ENCODE measurements at regions not wholly inside any gene's neighbourhood (a gene's known extent, or its start where the extent isn't known, plus 50 kb on each side); places are given as distances from the start of the nearest gene placed in this dataset.

GRCh38 chr2:220182790-220183189, 555.4 kb downstream of the SLC4A3 start:
- in situ Hi-C loops (cut with MboI; ENCODE audit: low pct_ligation_motif_present in 1 of 4, low pct_unique_long_range_greater_than_20kb in 1 of 4, low sequenced_read_pairs in 3 of 4) (no loop called here), intact Hi-C loops (cut with DNase I; ENCODE audit: low total_unique reads) (no loop called here)
- no peak for TF ChIP-seq POLR2A (IDR thresholded peaks at IDR 0.05)
- TF ChIP-seq EP300 (IDR thresholded peaks at IDR 0.05; ENCODE audit: low read depth): no peak
- no peak for TF ChIP-seq CTCF (IDR thresholded peaks at IDR 0.05)
- no peak for TF ChIP-seq POLR2AphosphoS5 (IDR thresholded peaks at IDR 0.05)

GRCh38 chr2:220185766-220186305, 558.4 kb downstream of the SLC4A3 start:
- WGBS, 2 donors (ENCODE audit: low coverage in 1 of 2): 42 to 64% methylated on average over 2 of the region's 2 CpGs
- no peak overlapping the region for H3K4me3 ChIP-seq
- no peaks in the 10 kb centered on the region for H3K27me3 ChIP-seq
- in situ Hi-C loops (cut with MboI; ENCODE audit: low pct_ligation_motif_present in 1 of 4, low pct_unique_long_range_greater_than_20kb in 1 of 4, low sequenced_read_pairs in 3 of 4): no loop called here
- H3K27ac ChIP-seq: no peak overlapping the region
- no peak for TF ChIP-seq EP300 (IDR thresholded peaks at IDR 0.05; ENCODE audit: low read depth)
- TF ChIP-seq POLR2AphosphoS5 (IDR thresholded peaks at IDR 0.05): no peak
- TF ChIP-seq CTCF (IDR thresholded peaks at IDR 0.05): no peak
- no peak for TF ChIP-seq POLR2A (IDR thresholded peaks at IDR 0.05)
- no peaks in the 10 kb centered on the region for H3K36me3 ChIP-seq
- no peak for DNase-seq
- no peaks in the 10 kb centered on the region for H3K4me1 ChIP-seq
- H3K9me3 ChIP-seq: no peaks in the 10 kb centered on the region
- intact Hi-C loops (cut with DNase I; ENCODE audit: low total_unique reads): no loop called here

More at GRCh38 chr2:220182790-220183189, 555.4 kb downstream of the SLC4A3 start:
- WGBS, 2 donors (ENCODE audit: low coverage in 1 of 2): 89 to 100% methylated on average over 1 to 3 of the region's 3 CpGs
- Histone ChIP-seq H3K4me3 (no peak overlapping the region), H3K9me3 (no peaks in the 10 kb centered on the region), H3K27ac (no peak overlapping the region), H3K27me3 (no peaks in the 10 kb centered on the region), H3K4me1 (no peaks in the 10 kb centered on the region), H3K36me3 (no peaks in the 10 kb centered on the region)
- DNase-seq: no peak

- Histone ChIP-seq H3K27me3 (no peaks in the 10 kb centered on the region), H3K4me3 (no peak overlapping the region), H3K27ac (no peak overlapping the region), H3K36me3 (no peaks in the 10 kb centered on the region), H3K4me1 (no peaks in the 10 kb centered on the region), H3K9me3 (no peaks in the 10 kb centered on the region)
- TF ChIP-seq POLR2AphosphoS5 (IDR thresholded peaks at IDR 0.05) (no peak), EP300 (IDR thresholded peaks at IDR 0.05; ENCODE audit: low read depth) (no peak), CTCF (IDR thresholded peaks at IDR 0.05) (no peak), POLR2A (IDR thresholded peaks at IDR 0.05) (no peak)
- intact Hi-C loops (cut with DNase I; ENCODE audit: low total_unique reads): no loop called here
- no peak for DNase-seq
- in situ Hi-C loops (cut with MboI; ENCODE audit: low pct_ligation_motif_present in 1 of 4, low pct_unique_long_range_greater_than_20kb in 1 of 4, low sequenced_read_pairs in 3 of 4): no loop called here
- 39 to 61% methylated on average over 2 of the region's 2 CpGs for WGBS, 2 donors (ENCODE audit: low coverage in 1 of 2)
These were observed 560.6 kb downstream of the SLC4A3 start for GRCh38 chr2:220188031-220188430.

- in situ Hi-C loops (cut with MboI; ENCODE audit: low pct_ligation_motif_present in 1 of 4, low pct_unique_long_range_greater_than_20kb in 1 of 4, low sequenced_read_pairs in 3 of 4) (no loop called here), intact Hi-C loops (cut with DNase I; ENCODE audit: low total_unique reads) (no loop called here)
- no peaks in the 10 kb centered on the region for H3K9me3 ChIP-seq
- H3K4me1 ChIP-seq: no peaks in the 10 kb centered on the region
- no peak for TF ChIP-seq POLR2A (IDR thresholded peaks at IDR 0.05)
- TF ChIP-seq POLR2AphosphoS5 (IDR thresholded peaks at IDR 0.05): no peak
- no peak for TF ChIP-seq EP300 (IDR thresholded peaks at IDR 0.05; ENCODE audit: low read depth)
- no peak for TF ChIP-seq CTCF (IDR thresholded peaks at IDR 0.05)
- H3K36me3 ChIP-seq: no peaks in the 10 kb centered on the region
- no peak for DNase-seq
- H3K4me3 ChIP-seq: no peak overlapping the region
- H3K27me3 ChIP-seq: no peaks in the 10 kb centered on the region
- WGBS, 2 donors (ENCODE audit: low coverage in 1 of 2): 42% methylated on average over 1 of the region's 1 CpG; no CpG with 5 or more reads in 1 of the 2 donors
- H3K27ac ChIP-seq: no peak overlapping the region
These were observed 563.6 kb downstream of the SLC4A3 start for GRCh38 chr2:220191031-220191430.

Measured in transverse colon (tissue), 4 donors.